Uterus (tissue), 3 donors: ENCODE measurements at regions not wholly inside any gene's neighbourhood (a gene's known extent, or its start where the extent isn't known, plus 50 kb on each side); places are given as distances from the start of the nearest gene placed in this dataset.

Experiments used
- DNase-seq, 2 donors: peaks; one replicate each; pipeline ENCODE4 v3.0.0-alpha.2; 2019 to 2020
- H3K27ac ChIP-seq, 2 donors: fragments of 200-600 bp; sonication (generic); 1 replicate in 1 of 2; 2 replicates in 1 of 2; pipeline ENCODE4 v1.5.1; 2016 to 2018
- H3K27me3 ChIP-seq, 2 donors: fragments of 200-600 bp; sonication (generic); one replicate each; pipeline ENCODE4 v1.5.1; 2018 to 2019; ENCODE audit warnings: control low read depth in 1 of 2
- H3K36me3 ChIP-seq, 2 donors: fragments of 200-600 bp; sonication (generic); one replicate each; pipeline ENCODE4 v1.5.1; 2019; ENCODE audit warnings: control low read depth in 1 of 2
- H3K4me1 ChIP-seq, 2 donors: fragments of 200-600 bp; sonication (generic); one replicate each; pipeline ENCODE4 v1.5.1; 2018 to 2019; ENCODE audit warnings: control low read depth in 1 of 2
- H3K4me3 ChIP-seq, 2 donors: fragments of 200-600 bp; sonication (generic); 1 replicate in 1 of 2; 2 replicates in 1 of 2; pipeline ENCODE4 v1.5.1; 2018 to 2019; ENCODE audit warnings: mild to moderate bottlenecking in 1 of 2
- H3K9me3 ChIP-seq, 2 donors: fragments of 200-600 bp; sonication (generic); one replicate each; pipeline ENCODE4 v1.5.1; 2019; ENCODE audit warnings: control low read depth in 1 of 2
- POLR2A ChIP-seq, 2 donors: fragments of 450-650 bp; IDR thresholded peaks; one replicate each; pipeline ENCODE4 v1.6.1; 2016; ENCODE audit warnings: antibody characterized with exemption in 2 of 2, mild to moderate bottlenecking in 1 of 2, moderate library complexity in 1 of 2
- intact Hi-C: fragments of 100-400 bp; cut with DNase I; formaldehyde crosslinking; loops from one replicate; pipeline ENCODE4 v1.15.1; 2023; ENCODE audit warnings: low total_unique reads
- TF ChIP-seq, protein P1 (sequence below), 4 experiments: fragments of 200-600 bp in 2 of 4; fragments of 450-650 bp in 2 of 4; sonication (generic) in 2 of 4; IDR thresholded peaks; one replicate each; pipeline ENCODE4 v1.5.1; 2016 to 2019; ENCODE audit warnings: antibody characterized with exemption in 4 of 4, mild to moderate bottlenecking in 2 of 4, moderate library complexity in 1 of 4
- donor health status: DM: yes; HTN: yes; CAD: no.

- no peaks in the 10 kb centered on the region for H3K27me3 ChIP-seq
- no peak overlapping the region for H3K27ac ChIP-seq
- intact Hi-C loops, result no loop called here
- no peak overlapping the region for H3K4me3 ChIP-seq
- DNase-seq, result no peak
- no peaks in the 10 kb centered on the region for H3K36me3 ChIP-seq
- no peaks in the 10 kb centered on the region for H3K9me3 ChIP-seq
- TF ChIP-seq POLR2A (IDR thresholded peaks at IDR 0.05), result no peak
- TF ChIP-seq, protein P1, sequence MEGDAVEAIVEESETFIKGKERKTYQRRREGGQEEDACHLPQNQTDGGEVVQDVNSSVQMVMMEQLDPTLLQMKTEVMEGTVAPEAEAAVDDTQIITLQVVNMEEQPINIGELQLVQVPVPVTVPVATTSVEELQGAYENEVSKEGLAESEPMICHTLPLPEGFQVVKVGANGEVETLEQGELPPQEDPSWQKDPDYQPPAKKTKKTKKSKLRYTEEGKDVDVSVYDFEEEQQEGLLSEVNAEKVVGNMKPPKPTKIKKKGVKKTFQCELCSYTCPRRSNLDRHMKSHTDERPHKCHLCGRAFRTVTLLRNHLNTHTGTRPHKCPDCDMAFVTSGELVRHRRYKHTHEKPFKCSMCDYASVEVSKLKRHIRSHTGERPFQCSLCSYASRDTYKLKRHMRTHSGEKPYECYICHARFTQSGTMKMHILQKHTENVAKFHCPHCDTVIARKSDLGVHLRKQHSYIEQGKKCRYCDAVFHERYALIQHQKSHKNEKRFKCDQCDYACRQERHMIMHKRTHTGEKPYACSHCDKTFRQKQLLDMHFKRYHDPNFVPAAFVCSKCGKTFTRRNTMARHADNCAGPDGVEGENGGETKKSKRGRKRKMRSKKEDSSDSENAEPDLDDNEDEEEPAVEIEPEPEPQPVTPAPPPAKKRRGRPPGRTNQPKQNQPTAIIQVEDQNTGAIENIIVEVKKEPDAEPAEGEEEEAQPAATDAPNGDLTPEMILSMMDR (IDR thresholded peaks at IDR 0.05), result no peak
- no peaks in the 10 kb centered on the region for H3K4me1 ChIP-seq
These were observed 539.6 kb upstream of the SLITRK5 start for GRCh38 chr13:87131611-87132010.

DNA sequence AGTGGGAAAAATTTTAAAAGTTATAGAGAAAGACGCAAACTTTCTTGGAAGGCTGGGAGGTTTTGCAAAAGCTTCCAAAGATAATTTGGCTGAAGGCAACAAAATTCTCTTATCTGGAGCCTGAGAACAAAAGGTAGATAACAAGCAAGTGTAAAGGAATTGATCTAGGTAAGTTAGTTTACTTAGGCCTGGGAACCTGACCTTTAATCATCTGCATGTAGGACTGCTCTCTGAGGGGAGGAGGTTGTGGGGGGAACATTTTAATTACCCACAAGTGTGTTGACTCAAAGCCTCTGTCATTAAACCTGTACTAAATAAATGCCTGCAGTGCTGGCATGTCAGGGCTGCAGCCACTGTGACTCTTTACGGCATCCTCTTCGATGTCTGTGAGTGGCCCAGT, 532.3 kb upstream of the SLITRK5 start:
- no peak for DNase-seq
- Histone ChIP-seq H3K9me3 (no peaks in the 10 kb centered on the region), H3K4me1 (no peaks in the 10 kb centered on the region), H3K4me3 (no peak overlapping the region), H3K36me3 (no peaks in the 10 kb centered on the region), H3K27ac (no peak overlapping the region), H3K27me3 (no peaks in the 10 kb centered on the region)
- TF ChIP-seq POLR2A (IDR thresholded peaks at IDR 0.05), result no peak
- TF ChIP-seq, protein P1 (IDR thresholded peaks at IDR 0.05), result no peak
- intact Hi-C loops, result no loop called here

- no peaks in the 10 kb centered on the region for H3K27me3 ChIP-seq
- DNase-seq, result no peak
- H3K36me3 ChIP-seq, result no peaks in the 10 kb centered on the region
- no peak for TF ChIP-seq POLR2A (IDR thresholded peaks at IDR 0.05)
- TF ChIP-seq, protein P1 (IDR thresholded peaks at IDR 0.05), result no peak
- no peak overlapping the region for H3K27ac ChIP-seq
- intact Hi-C loops, result no loop called here
- H3K9me3 ChIP-seq, result no peaks in the 10 kb centered on the region
- H3K4me3 ChIP-seq, result no peak overlapping the region
- H3K4me1 ChIP-seq, result no peaks in the 10 kb centered on the region
These were observed 524.1 kb upstream of the SLITRK5 start for GRCh38 chr13:87147076-87147475.

- intact Hi-C loops, result no loop called here
- Histone ChIP-seq H3K27me3 (no peaks in the 10 kb centered on the region), H3K4me3 (no peak overlapping the region), H3K4me1 (no peaks in the 10 kb centered on the region), H3K27ac (no peak overlapping the region), H3K36me3 (no peaks in the 10 kb centered on the region), H3K9me3 (no peaks in the 10 kb centered on the region)
- TF ChIP-seq, protein P1 (IDR thresholded peaks at IDR 0.05), result no peak
- no peak for TF ChIP-seq POLR2A (IDR thresholded peaks at IDR 0.05)
- no peak for DNase-seq
These were observed 517.8 kb upstream of the SLITRK5 start for GRCh38 chr13:87153371-87153770.

- no peak for TF ChIP-seq POLR2A (IDR thresholded peaks at IDR 0.05)
- TF ChIP-seq, protein P1 (IDR thresholded peaks at IDR 0.05), result no peak
- no peak overlapping the region for H3K4me3 ChIP-seq
- no peaks in the 10 kb centered on the region for H3K9me3 ChIP-seq
- no peaks in the 10 kb centered on the region for H3K36me3 ChIP-seq
- no peaks in the 10 kb centered on the region for H3K27me3 ChIP-seq
- H3K4me1 ChIP-seq, result no peaks in the 10 kb centered on the region
- intact Hi-C loops, result no loop called here
- DNase-seq, result no peak
- H3K27ac ChIP-seq, result no peak overlapping the region
These were observed 504.8 kb upstream of the SLITRK5 start for GRCh38 chr13:87166348-87166747.
